ENCODE measurements at regions not wholly inside any gene's neighbourhood (a gene's known extent, or its start where the extent isn't known, plus 50 kb on each side); places are given as distances from the start of the nearest gene placed in this dataset.

- Histone ChIP-seq H3K4me3 (ENCODE audit: low read length) (no peak overlapping the region), H3K27ac (ENCODE audit: low read depth, low read length) (no peak overlapping the region), H3K27me3 (ENCODE audit: control insufficient read depth, low read length) (peaks cover 6% of the 10 kb centered on the region), H3K4me2 (ENCODE audit: low read length) (no peak overlapping the region), H4K20me1 (ENCODE audit: control insufficient read depth, insufficient read depth, low read depth, low read length) (no peaks in the 10 kb centered on the region), H3K9me3 (ENCODE audit: control insufficient read depth, insufficient read depth, low read length) (no peaks in the 10 kb centered on the region), H3K79me2 (ENCODE audit: control insufficient read depth, low read length) (no peaks in the 10 kb centered on the region), H3K36me3 (ENCODE audit: control insufficient read depth, low read length) (no peaks in the 10 kb centered on the region), H3K4me1 (ENCODE audit: control insufficient read depth, low read length) (no peaks in the 10 kb centered on the region), H3F3A (ENCODE audit: control insufficient read depth, insufficient read depth) (no peaks in the 10 kb centered on the region), H3K9me2 (replicated peaks; ENCODE audit: control insufficient read depth, low read length) (no peaks in the 10 kb centered on the region)
- TF ChIP-seq EZH2phosphoT487 (IDR thresholded peaks at IDR 0.05; ENCODE audit: borderline replicate concordance, low read length): no peak
- no peak for TF ChIP-seq CTCF (IDR thresholded peaks at IDR 0.05; ENCODE audit: low read depth, low read length, poor library complexity, severe bottlenecking)
Observed at GRCh38 chr10:30778769-30779168, 149.2 kb upstream of the LYZL2 start.

GRCh38 chr10:30775779-30776591 lies 146.4 kb upstream of the LYZL2 start:
- Histone ChIP-seq H3K79me2 (ENCODE audit: control insufficient read depth, low read length) (no peaks in the 10 kb centered on the region), H3K27me3 (ENCODE audit: control insufficient read depth, low read length) (peaks cover 2% of the 10 kb centered on the region; the same call in 1 of the 2 replicates), H3K4me3 (ENCODE audit: low read length) (no peak overlapping the region), H3K9me3 (ENCODE audit: control insufficient read depth, insufficient read depth, low read length) (peaks cover 4% of the 10 kb centered on the region; the same call in 1 of the 2 replicates), H4K20me1 (ENCODE audit: control insufficient read depth, insufficient read depth, low read depth, low read length) (no peaks in the 10 kb centered on the region), H3F3A (ENCODE audit: control insufficient read depth, insufficient read depth) (no peaks in the 10 kb centered on the region), H3K9me2 (replicated peaks; ENCODE audit: control insufficient read depth, low read length) (no peaks in the 10 kb centered on the region), H3K4me2 (ENCODE audit: low read length) (no peak overlapping the region), H3K4me1 (ENCODE audit: control insufficient read depth, low read length) (no peaks in the 10 kb centered on the region), H3K27ac (ENCODE audit: low read depth, low read length) (no peak overlapping the region), H3K36me3 (ENCODE audit: control insufficient read depth, low read length) (no peaks in the 10 kb centered on the region)
- TF ChIP-seq CTCF (IDR thresholded peaks at IDR 0.05; ENCODE audit: low read depth, low read length, poor library complexity, severe bottlenecking): no peak
- TF ChIP-seq EZH2phosphoT487 (IDR thresholded peaks at IDR 0.05; ENCODE audit: borderline replicate concordance, low read length): no peak

- Histone ChIP-seq H3K79me2 (ENCODE audit: control insufficient read depth, low read length) (no peaks in the 10 kb centered on the region), H3K4me1 (ENCODE audit: control insufficient read depth, low read length) (no peaks in the 10 kb centered on the region), H3K4me2 (ENCODE audit: low read length) (no peak overlapping the region), H4K20me1 (ENCODE audit: control insufficient read depth, insufficient read depth, low read depth, low read length) (no peaks in the 10 kb centered on the region), H3F3A (ENCODE audit: control insufficient read depth, insufficient read depth) (no peaks in the 10 kb centered on the region), H3K9me3 (ENCODE audit: control insufficient read depth, insufficient read depth, low read length) (peaks cover 19% of the 10 kb centered on the region), H3K9me2 (replicated peaks; ENCODE audit: control insufficient read depth, low read length) (no peaks in the 10 kb centered on the region), H3K27me3 (ENCODE audit: control insufficient read depth, low read length) (peaks cover 2% of the 10 kb centered on the region; the same call in 1 of the 2 replicates), H3K27ac (ENCODE audit: low read depth, low read length) (no peak overlapping the region), H3K4me3 (ENCODE audit: low read length) (no peak overlapping the region), H3K36me3 (ENCODE audit: control insufficient read depth, low read length) (no peaks in the 10 kb centered on the region)
- no peak for TF ChIP-seq EZH2phosphoT487 (IDR thresholded peaks at IDR 0.05; ENCODE audit: borderline replicate concordance, low read length)
- TF ChIP-seq CTCF (IDR thresholded peaks at IDR 0.05; ENCODE audit: low read depth, low read length, poor library complexity, severe bottlenecking): no peak
Observed at GRCh38 chr10:30774261-30774660, 144.7 kb upstream of the LYZL2 start.
